Superior temporal gyrus (tissue), 1 donor: ENCODE measurements at regions not wholly inside any gene's neighbourhood (a gene's known extent, or its start where the extent isn't known, plus 50 kb on each side); places are given as distances from the start of the nearest gene placed in this dataset.
A peak's percentile ranks its signal among the peaks of the same experiment; 100 is the strongest.

Experiments
- DNase-seq: peaks from one replicate; pipeline ENCODE4 v3.0.0-alpha.2; 2016; ENCODE audit errors: extremely low spot score

DNA sequence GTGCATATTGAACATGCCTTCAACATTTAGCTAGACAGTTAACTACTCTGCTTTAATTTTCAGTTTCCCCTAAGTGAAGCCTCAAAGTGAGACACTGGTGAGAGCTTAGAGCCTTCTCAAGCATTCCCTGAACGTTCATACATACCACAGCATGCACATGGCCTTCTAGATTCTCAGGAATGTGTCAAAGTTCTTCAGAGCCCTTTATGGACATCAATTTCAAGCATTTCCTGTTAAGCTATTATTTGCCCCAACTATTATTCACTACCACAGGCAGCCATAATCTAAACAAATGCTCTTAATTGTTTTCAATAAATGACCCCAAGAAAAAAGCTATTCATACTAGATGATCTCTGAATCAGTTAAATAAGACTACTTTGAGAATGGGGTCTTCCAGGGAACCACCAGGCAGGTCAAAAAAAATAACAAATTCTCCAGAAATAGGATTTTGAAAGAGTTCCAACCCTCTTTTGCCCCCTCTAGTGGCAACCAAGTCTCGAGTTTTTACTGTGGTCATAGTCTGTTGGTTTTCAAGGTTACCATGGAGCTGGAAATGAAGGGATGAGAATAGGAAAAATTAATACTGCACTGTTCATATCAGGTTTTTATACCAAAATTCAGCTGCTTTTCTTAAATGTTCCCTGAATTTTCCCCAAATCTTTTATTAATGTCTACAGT is 235.4 kb downstream of the RAB28 start:
- DNase-seq, result no peak

- DNase-seq, result no peak
Measured at GRCh38 chr4:13246107-13246506, 238.0 kb downstream of the RAB28 start.

- DNase-seq, result no peak
Measured at GRCh38 chr4:13244444-13244843, 239.7 kb downstream of the RAB28 start.

GRCh38 chr4:13243152-13243551 is 241.0 kb downstream of the RAB28 start:
- no peak for DNase-seq

DNA sequence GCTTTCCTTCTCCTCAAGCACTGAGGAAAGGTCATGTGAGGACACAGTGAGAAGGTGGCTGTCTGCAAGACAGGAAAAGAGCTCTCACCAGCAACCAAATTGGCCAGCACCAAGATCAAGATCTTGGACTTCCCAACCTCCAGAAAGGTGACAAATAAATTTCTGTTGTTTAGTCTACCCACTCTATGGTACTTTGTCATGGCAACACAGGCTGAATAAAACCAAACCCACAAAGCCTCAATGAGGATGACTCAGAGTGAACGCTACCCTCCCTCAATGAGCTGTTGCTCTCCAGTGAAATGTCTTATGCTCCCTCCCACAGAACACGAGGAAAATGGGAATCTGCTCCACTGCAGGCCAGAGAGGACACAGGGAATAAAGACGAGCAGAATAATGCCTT is 244.1 kb downstream of the RAB28 start:
- no peak for DNase-seq

- no peak for DNase-seq
Measured at GRCh38 chr4:13238936-13239335, 245.2 kb downstream of the RAB28 start.

GRCh38 chr4:13236485-13236884 is 247.7 kb downstream of the RAB28 start:
- no peak for DNase-seq

DNA sequence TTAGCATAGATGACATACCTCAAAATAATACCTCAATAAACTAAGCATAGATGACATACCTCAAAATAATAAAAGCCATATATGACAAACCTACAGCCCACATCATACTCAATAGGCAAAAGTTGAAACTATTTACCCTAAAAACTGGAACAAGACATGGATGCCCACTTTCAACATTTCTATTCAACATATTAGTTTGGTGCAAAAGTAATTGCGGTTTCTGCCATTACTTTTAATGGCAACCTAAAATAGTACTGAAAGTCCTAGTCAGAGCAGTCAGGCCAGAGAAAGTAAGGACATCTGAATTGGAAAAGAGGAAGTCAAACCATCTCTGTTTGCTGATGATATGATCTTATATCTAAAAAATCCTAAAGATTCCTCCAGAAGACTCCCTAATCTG is 250.4 kb downstream of the RAB28 start:
- DNase-seq, result no peak

- DNase-seq, result no peak
Measured at GRCh38 chr4:13219971-13220370, 264.2 kb downstream of the RAB28 start.

- peak; percentile 76 for DNase-seq
Measured at GRCh38 chr4:13218326-13218958, 265.7 kb downstream of the RAB28 start.

DNA sequence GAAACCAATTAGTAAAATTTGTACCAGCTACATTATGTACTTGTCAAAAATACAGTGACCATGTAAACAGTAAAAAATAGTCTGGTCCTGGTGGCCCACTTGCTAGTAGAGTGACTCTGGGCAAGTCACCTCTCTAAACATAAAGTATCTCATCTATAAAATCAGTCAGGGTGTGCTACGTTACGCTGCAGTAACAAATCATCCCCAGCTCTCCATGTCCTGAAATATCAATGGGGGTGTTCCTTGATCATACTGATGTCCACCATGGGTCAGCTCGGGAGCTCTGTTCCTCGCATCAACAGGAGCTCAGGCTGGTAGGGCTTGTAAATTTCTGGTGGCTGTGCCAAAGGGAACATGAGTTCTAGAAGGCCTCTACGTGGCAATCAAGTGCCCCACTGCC is 268.6 kb downstream of the RAB28 start:
- no peak for DNase-seq

DNA sequence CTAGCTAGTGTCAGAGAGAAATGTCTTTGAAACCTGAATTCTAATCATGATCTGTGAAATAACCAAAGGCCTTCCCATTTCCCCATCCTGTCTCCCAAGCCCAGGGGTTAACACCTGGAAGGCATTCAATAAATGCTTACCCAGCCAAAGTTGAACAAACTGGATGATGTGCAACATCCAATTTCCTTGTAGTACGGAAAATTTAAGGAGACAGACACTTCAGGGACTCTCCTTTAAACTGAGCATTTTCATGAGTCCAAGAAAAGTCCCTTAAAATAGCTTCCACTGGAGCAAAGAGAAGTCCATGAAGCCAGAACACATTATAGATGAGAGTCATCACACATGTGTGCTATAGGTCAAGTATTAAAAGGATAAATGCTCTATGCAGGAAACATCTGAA is 271.2 kb downstream of the RAB28 start:
- DNase-seq, result no peak

- DNase-seq, result no peak
Measured at GRCh38 chr4:13209600-13209999, 274.5 kb downstream of the RAB28 start.

- no peak for DNase-seq
Measured at GRCh38 chr4:13208558-13209193, 275.5 kb downstream of the RAB28 start.

DNA sequence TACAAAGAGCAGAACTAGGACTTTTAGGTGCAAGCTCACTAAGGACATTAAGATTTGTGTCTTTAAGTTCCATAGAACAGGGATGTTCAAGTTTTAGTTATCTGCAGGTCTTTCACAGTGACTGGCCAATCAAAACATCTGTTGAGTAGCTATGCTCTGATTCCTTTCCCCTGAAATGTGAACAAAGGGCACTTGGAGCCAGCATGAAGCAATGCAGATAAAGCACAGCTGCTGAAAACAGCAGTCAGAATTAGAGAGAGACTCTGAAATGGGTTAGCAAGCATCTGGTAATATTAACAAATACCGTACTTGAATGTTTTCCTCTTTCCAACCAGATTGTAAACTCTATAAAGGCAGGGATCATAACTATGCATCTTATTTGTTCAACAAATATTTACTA is 276.9 kb downstream of the RAB28 start:
- no peak for DNase-seq

DNA sequence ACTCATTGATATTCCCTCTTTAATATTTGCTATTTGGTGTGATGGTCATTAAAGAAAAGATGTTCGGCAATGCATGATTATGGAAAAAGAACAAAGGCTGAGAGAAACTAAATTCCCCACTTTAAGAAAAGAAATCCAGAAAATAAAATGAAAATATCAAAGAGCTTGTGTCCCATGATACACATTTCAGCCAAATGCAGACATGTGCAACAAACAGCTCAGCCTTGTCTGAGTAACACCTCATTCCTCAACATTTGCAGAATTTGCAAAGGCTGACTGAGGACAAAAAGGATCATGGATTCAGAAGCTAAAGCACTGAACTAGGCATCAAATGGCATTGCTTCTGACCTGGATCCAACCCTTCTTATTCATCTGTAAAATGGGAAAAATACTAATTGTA is 281.0 kb downstream of the RAB28 start:
- DNase-seq, result no peak

- DNase-seq, result no peak
Measured at GRCh38 chr4:13202701-13203100, 281.4 kb downstream of the RAB28 start.

DNA sequence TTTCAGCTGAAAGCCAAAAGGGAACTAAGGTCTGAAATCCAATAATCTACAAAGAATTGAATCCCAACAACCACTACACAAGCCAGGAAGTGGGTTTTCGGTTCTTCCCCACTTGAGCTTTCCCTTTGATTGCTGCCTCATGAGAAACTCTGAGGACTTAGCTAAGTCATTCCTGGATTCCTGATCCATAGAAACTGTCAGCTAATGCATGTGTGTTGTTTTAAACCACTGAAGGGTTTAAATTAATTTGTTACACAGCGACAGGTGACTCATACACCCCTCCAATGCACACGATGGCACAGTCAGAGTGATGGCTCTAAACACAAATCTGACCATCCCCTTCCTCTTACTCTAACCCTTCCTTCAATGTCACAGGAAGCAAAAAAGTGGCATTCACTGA is 282.9 kb downstream of the RAB28 start:
- no peak for DNase-seq

GRCh38 chr4:13196721-13197120 is 287.4 kb downstream of the RAB28 start:
- no peak for DNase-seq

- no peak for DNase-seq
Measured at GRCh38 chr4:13193662-13194061, 290.5 kb downstream of the RAB28 start.

GRCh38 chr4:13190093-13190721 is 293.9 kb downstream of the RAB28 start:
- DNase-seq, result no peak

DNA sequence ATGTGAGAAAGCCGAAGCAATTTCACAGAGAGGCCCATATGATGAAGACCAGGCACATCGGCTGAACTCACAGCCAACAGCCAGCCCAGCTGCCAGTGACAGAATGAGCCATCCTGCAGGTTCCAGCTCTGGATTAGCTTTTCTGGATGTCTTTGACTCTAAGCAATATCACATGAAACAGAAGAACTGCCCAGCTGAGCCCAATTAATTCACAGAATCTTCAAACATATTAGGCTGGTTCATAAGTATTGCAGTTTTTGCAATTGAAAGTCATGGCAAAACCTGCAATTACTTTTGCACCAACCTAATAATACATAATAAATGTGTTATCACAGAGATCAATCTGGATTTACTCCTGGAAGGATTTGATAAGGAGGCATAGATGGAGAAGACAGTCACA is 299.9 kb downstream of the RAB28 start:
- no peak for DNase-seq

GRCh38 chr4:13182133-13182532 is 302.0 kb downstream of the RAB28 start:
- no peak for DNase-seq
